H9 (cell line): ENCODE measurements at regions not wholly inside any gene's neighbourhood (a gene's known extent, or its start where the extent isn't known, plus 50 kb on each side); places are given as distances from the start of the nearest gene placed in this dataset.

ENCODE experiments used
- DNase-seq: peaks from one replicate; pipeline ENCODE4 v3.0.0-alpha.2; 2017
- H2AFZ ChIP-seq: one replicate; pipeline ENCODE4 v1.6.1; 2013; ENCODE audit warnings: mild to moderate bottlenecking, low read length, control low read depth, moderate library complexity
- H2AK5ac ChIP-seq: 2 replicates; pipeline ENCODE4 v1.6.1; 2013; ENCODE audit warnings: low read length, control low read depth, mixed read lengths; ENCODE audit not compliant: insufficient read length
- H2BK120ac ChIP-seq: one replicate; pipeline ENCODE4 v1.6.1; 2013; ENCODE audit warnings: low read depth, mild to moderate bottlenecking, low read length, control low read depth, inconsistent platforms; ENCODE audit not compliant: poor library complexity, severe bottlenecking
- H2BK12ac ChIP-seq: 2 replicates; pipeline ENCODE4 v1.6.1; 2013; ENCODE audit warnings: low read length, control low read depth, mixed read lengths, low read depth; ENCODE audit not compliant: insufficient read length
- H2BK15ac ChIP-seq: 2 replicates; pipeline ENCODE4 v1.6.1; 2013; ENCODE audit warnings: low read depth, low read length, control low read depth
- H2BK20ac ChIP-seq: one replicate; pipeline ENCODE4 v1.6.1; 2013; ENCODE audit warnings: low read depth, mild to moderate bottlenecking, low read length, control low read depth, inconsistent platforms; ENCODE audit not compliant: poor library complexity, severe bottlenecking
- H2BK5ac ChIP-seq: 2 replicates; pipeline ENCODE4 v1.6.1; 2013; ENCODE audit warnings: low read length, control low read depth, mixed read lengths; ENCODE audit not compliant: insufficient read length
- H3K14ac ChIP-seq: 2 replicates; pipeline ENCODE4 v1.6.1; 2013; ENCODE audit warnings: low read length, control low read depth; ENCODE audit not compliant: insufficient read depth
- H3K18ac ChIP-seq: 2 replicates; pipeline ENCODE4 v1.6.1; 2013; ENCODE audit warnings: low read depth, mild to moderate bottlenecking, mixed read lengths, low read length, control low read depth; ENCODE audit not compliant: insufficient read length
- H3K23ac ChIP-seq: 2 replicates; pipeline ENCODE4 v1.6.1; 2013; ENCODE audit warnings: low read length, control low read depth, mixed read lengths, low read depth; ENCODE audit not compliant: insufficient read length
- H3K23me2 ChIP-seq: 2 replicates; pipeline ENCODE4 v1.6.1; 2013; ENCODE audit warnings: low read depth, mild to moderate bottlenecking, mixed read lengths, low read length, control low read depth; ENCODE audit not compliant: insufficient read length, poor library complexity, severe bottlenecking
- H3K27ac ChIP-seq: 2 replicates; pipeline ENCODE4 v1.5.1; 2013; ENCODE audit warnings: low read length, control low read depth, mixed read lengths, low read depth; ENCODE audit not compliant: insufficient read length
- H3K27me3 ChIP-seq: 2 replicates; pipeline ENCODE4 v1.6.1; 2013; ENCODE audit warnings: low read length, control low read depth, inconsistent platforms; ENCODE audit not compliant: insufficient read depth
- H3K4ac ChIP-seq: 2 replicates; pipeline ENCODE4 v1.6.1; 2013; ENCODE audit warnings: low read depth, mild to moderate bottlenecking, control low read depth, inconsistent platforms, low read length, moderate library complexity
- H3K4me1 ChIP-seq: 2 replicates; pipeline ENCODE4 v1.6.1; 2013; ENCODE audit warnings: low read length, control low read depth, inconsistent platforms; ENCODE audit not compliant: insufficient read depth
- H3K4me2 ChIP-seq: 2 replicates; pipeline ENCODE4 v1.6.1; 2013; ENCODE audit warnings: low read length, control low read depth, mixed read lengths; ENCODE audit not compliant: insufficient read length, insufficient read depth
- H3K56ac ChIP-seq: 2 replicates; pipeline ENCODE4 v1.6.1; 2013; ENCODE audit warnings: low read depth, mild to moderate bottlenecking, mixed read lengths, low read length, control low read depth; ENCODE audit not compliant: insufficient read length
- H3K79me1 ChIP-seq: 2 replicates; pipeline ENCODE4 v1.6.1; 2013; ENCODE audit warnings: low read depth, mild to moderate bottlenecking, moderate library complexity, low read length, control low read depth, inconsistent platforms; ENCODE audit not compliant: insufficient read depth, poor library complexity, severe bottlenecking
- H3K79me2 ChIP-seq: 2 replicates; pipeline ENCODE4 v1.6.1; 2013; ENCODE audit warnings: low read length, control low read depth, inconsistent platforms; ENCODE audit not compliant: insufficient read depth
- H3K9ac ChIP-seq: 2 replicates; pipeline ENCODE4 v1.6.1; 2013; ENCODE audit warnings: low read length, control low read depth, mixed read lengths; ENCODE audit not compliant: insufficient read length; ENCODE audit errors: extremely low read depth
- H3K9me3 ChIP-seq: one replicate; pipeline ENCODE4 v1.6.1; 2013; ENCODE audit warnings: low read depth, low read length, inconsistent platforms; ENCODE audit not compliant: control insufficient read depth
- H3T11ph ChIP-seq: one replicate; pipeline ENCODE4 v1.6.1; 2013; ENCODE audit warnings: mild to moderate bottlenecking, low read length, control low read depth, inconsistent platforms
- H4K20me1 ChIP-seq: one replicate; pipeline ENCODE4 v1.6.1; 2013; ENCODE audit not compliant: control insufficient read depth, insufficient read length, insufficient read depth
- H4K5ac ChIP-seq: 2 replicates; pipeline ENCODE4 v1.6.1; 2013; ENCODE audit warnings: low read depth, mild to moderate bottlenecking, mixed read lengths, low read length, control low read depth; ENCODE audit not compliant: insufficient read length
- H4K8ac ChIP-seq: replicated peaks from 2 replicates; pipeline ENCODE4 v1.6.1; 2013; ENCODE audit warnings: low read length, control low read depth, mixed read lengths, low read depth; ENCODE audit not compliant: insufficient read length
- H4K91ac ChIP-seq: 2 replicates; pipeline ENCODE4 v1.6.1; 2013; ENCODE audit warnings: low read depth, mild to moderate bottlenecking, moderate library complexity, mixed read lengths, low read length, control low read depth; ENCODE audit not compliant: insufficient read length
- H3K27ac Mint-ChIP-seq, 3 experiments: 2 replicates in 2 of 3; 3 replicates in 1 of 3; pipeline ENCODE4 v1.8.0; 2020 to 2021; ENCODE audit warnings: mixed read lengths in 3 of 3, mild to moderate bottlenecking in 1 of 3, moderate library complexity in 1 of 3
- H3K27me3 Mint-ChIP-seq: 2 replicates; pipeline ENCODE4 v1.8.0; 2021; ENCODE audit warnings: low read depth, mild to moderate bottlenecking, moderate library complexity, mixed read lengths
- H3K36me3 Mint-ChIP-seq, 3 experiments: 2 replicates in 2 of 3; 3 replicates in 1 of 3; pipeline ENCODE4 v1.8.0; 2020 to 2021; ENCODE audit warnings: low read depth in 3 of 3, mixed read lengths in 3 of 3; ENCODE audit not compliant: insufficient read depth in 1 of 3
- H3K4me1 Mint-ChIP-seq, 2 experiments: 2 replicates each; pipeline ENCODE4 v1.8.0; 2020; ENCODE audit warnings: mixed read lengths in 2 of 2
- H3K4me3 Mint-ChIP-seq, 2 experiments: 2 replicates in 1 of 2; 3 replicates in 1 of 2; pipeline ENCODE4 v1.8.0; 2020 to 2021; ENCODE audit warnings: mild to moderate bottlenecking in 2 of 2, mixed read lengths in 2 of 2, moderate library complexity in 1 of 2
- H3K9me3 Mint-ChIP-seq, 2 experiments: 2 replicates in 1 of 2; 3 replicates in 1 of 2; pipeline ENCODE4 v1.8.0; 2020; ENCODE audit warnings: mild to moderate bottlenecking in 2 of 2, mixed read lengths in 2 of 2, moderate library complexity in 1 of 2
- whole genome bisulfite sequencing: extraction: QIAGEN DNeasy Blood & Tissue Kit; methylation state at CpG from one replicate; pipeline ENCODE4 v1.1.7; 2013; ENCODE audit warnings: missing lambda C conversion rate, low lambda C conversion rate, mixed read lengths; ENCODE audit not compliant: insufficient read length; ENCODE audit errors: extremely low coverage; 5-methylcytosine and 5-hydroxymethylcytosine counted together
- TF ChIP-seq, protein P1 (sequence below): fragments of 200-600 bp; sonication (generic); conservative IDR thresholded peaks from 3 replicates; pipeline ENCODE4 v1.8.0; 2021; ENCODE audit warnings: antibody characterized with exemption, mild to moderate bottlenecking

DNA sequence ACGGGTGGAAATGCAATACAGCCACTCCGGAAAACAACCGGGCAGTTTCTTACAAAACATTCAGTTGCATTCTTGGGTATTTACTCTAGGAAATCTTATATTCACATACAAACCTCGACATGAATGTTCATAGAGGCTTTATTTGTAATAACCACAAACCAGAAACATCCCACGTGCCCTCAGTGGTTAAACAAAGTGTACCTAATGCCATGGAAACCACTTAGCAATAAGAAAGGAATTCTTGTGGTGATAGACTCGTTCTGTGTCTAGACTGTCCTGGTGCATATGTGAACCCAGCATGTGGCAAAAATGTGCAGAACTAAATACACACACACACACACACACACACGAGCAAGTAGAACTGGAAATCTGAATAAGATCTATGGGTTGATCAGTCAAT, 1073.3 kb downstream of the TBC1D22A start:
- Mint-ChIP-seq H3K9me3 (peaks cover 0 to 27% of the 10 kb centered on the region in 2 experiments; a peak in 4 of 5 replicates), H3K4me3 (no peak overlapping the region), H3K27ac (no peak overlapping the region), H3K4me1 (no peaks in the 10 kb centered on the region), H3K36me3 (peaks cover 0 to 3% (median 0%) of the 10 kb centered on the region in 3 experiments; a peak in 2 of 7 replicates), H3K27me3 (peaks cover 14% of the 10 kb centered on the region)
- no peak overlapping the region for H2AFZ ChIP-seq
- H3K56ac ChIP-seq, result no peak overlapping the region
- H3K9me3 ChIP-seq, result no peaks in the 10 kb centered on the region
- no peaks in the 10 kb centered on the region for H4K20me1 ChIP-seq
- H3K79me2 ChIP-seq, result no peaks in the 10 kb centered on the region
- DNase-seq, result no peak
- H3K4me2 ChIP-seq, result no peak overlapping the region
- H3K79me1 ChIP-seq, result no peaks in the 10 kb centered on the region
- TF ChIP-seq, protein P1, sequence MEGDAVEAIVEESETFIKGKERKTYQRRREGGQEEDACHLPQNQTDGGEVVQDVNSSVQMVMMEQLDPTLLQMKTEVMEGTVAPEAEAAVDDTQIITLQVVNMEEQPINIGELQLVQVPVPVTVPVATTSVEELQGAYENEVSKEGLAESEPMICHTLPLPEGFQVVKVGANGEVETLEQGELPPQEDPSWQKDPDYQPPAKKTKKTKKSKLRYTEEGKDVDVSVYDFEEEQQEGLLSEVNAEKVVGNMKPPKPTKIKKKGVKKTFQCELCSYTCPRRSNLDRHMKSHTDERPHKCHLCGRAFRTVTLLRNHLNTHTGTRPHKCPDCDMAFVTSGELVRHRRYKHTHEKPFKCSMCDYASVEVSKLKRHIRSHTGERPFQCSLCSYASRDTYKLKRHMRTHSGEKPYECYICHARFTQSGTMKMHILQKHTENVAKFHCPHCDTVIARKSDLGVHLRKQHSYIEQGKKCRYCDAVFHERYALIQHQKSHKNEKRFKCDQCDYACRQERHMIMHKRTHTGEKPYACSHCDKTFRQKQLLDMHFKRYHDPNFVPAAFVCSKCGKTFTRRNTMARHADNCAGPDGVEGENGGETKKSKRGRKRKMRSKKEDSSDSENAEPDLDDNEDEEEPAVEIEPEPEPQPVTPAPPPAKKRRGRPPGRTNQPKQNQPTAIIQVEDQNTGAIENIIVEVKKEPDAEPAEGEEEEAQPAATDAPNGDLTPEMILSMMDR, result no peak
- no peaks in the 10 kb centered on the region for H3K4me1 ChIP-seq
- no peak overlapping the region for H3T11ph ChIP-seq
- H3K14ac ChIP-seq, result no peak overlapping the region
- no peak overlapping the region for H3K4ac ChIP-seq
- no peak overlapping the region for H2BK20ac ChIP-seq
- no peak overlapping the region for H2AK5ac ChIP-seq
- H3K27ac ChIP-seq, result no peak overlapping the region
- H4K91ac ChIP-seq, result no peak overlapping the region
- H3K23ac ChIP-seq, result no peak overlapping the region
- no peak overlapping the region for H3K18ac ChIP-seq
- H2BK15ac ChIP-seq, result no peak overlapping the region
- H3K27me3 ChIP-seq, result no peaks in the 10 kb centered on the region
- no peak overlapping the region for H2BK5ac ChIP-seq
- no peak overlapping the region for H4K8ac ChIP-seq
- no peak overlapping the region for H3K9ac ChIP-seq
- WGBS, result no CpG with 5 or more reads among the region's 7 CpGs
- no peak overlapping the region for H2BK12ac ChIP-seq
- no peak overlapping the region for H4K5ac ChIP-seq
- no peak overlapping the region for H2BK120ac ChIP-seq
- H3K23me2 ChIP-seq, result no peaks in the 10 kb centered on the region
